Activated effector memory CD4-positive, alpha-beta T cell treated with anti-CD3 and anti-CD28 coated beads, Interleukin-2, amount 50 U/mL, for 16 hours (primary cell): ENCODE measurements at regions not wholly inside any gene's neighbourhood (a gene's known extent, or its start where the extent isn't known, plus 50 kb on each side); places are given as distances from the start of the nearest gene placed in this dataset.

Experiments used
- DNase-seq: peaks from one replicate; pipeline ENCODE4 v3.0.0-alpha.2; 2020

- DNase-seq = no peak
Observed at GRCh38 chr2:41967476-41968181, 80.2 kb upstream of the PKDCC start.

GRCh38 chr2:41968182-41968578 is 79.6 kb upstream of the PKDCC start:
- DNase-seq = no peak

GRCh38 chr2:41970988-41971660 is 76.7 kb upstream of the PKDCC start:
- DNase-seq = no peak

- no peak for DNase-seq
Observed at GRCh38 chr2:41972179-41972578, 75.6 kb upstream of the PKDCC start.

GRCh38 chr2:41972819-41973218 is 75.0 kb upstream of the PKDCC start:
- DNase-seq = no peak

- DNase-seq = no peak
Observed at GRCh38 chr2:41973871-41974270, 74.0 kb upstream of the PKDCC start.

GRCh38 chr2:41981417-41981816 is 66.4 kb upstream of the PKDCC start:
- DNase-seq = no peak

- DNase-seq = no peak
Observed at GRCh38 chr2:41985573-41986095, 62.2 kb upstream of the PKDCC start.

- no peak for DNase-seq
Observed at GRCh38 chr2:41989501-41990180, 58.2 kb upstream of the PKDCC start.

- no peak for DNase-seq
Observed at GRCh38 chr2:41990245-41990644, 57.6 kb upstream of the PKDCC start.

- DNase-seq = no peak
Observed at GRCh38 chr2:41990688-41991087, 57.1 kb upstream of the PKDCC start.

GRCh38 chr2:41992056-41992642 is 55.7 kb upstream of the PKDCC start:
- DNase-seq = no peak

GRCh38 chr2:41992671-41993434 is 55.0 kb upstream of the PKDCC start:
- DNase-seq = no peak

- no peak for DNase-seq
Observed at GRCh38 chr2:41993435-41993925, 54.3 kb upstream of the PKDCC start.

- no peak for DNase-seq
Observed at GRCh38 chr2:41994233-41994637, 53.6 kb upstream of the PKDCC start.

- no peak for DNase-seq
Observed at GRCh38 chr2:41994661-41995060, 53.2 kb upstream of the PKDCC start.

- DNase-seq = no peak
Observed at GRCh38 chr2:41997561-41997960, 50.3 kb upstream of the PKDCC start.
